ENCODE measurements at regions not wholly inside any gene's neighbourhood (a gene's known extent, or its start where the extent isn't known, plus 50 kb on each side); places are given as distances from the start of the nearest gene placed in this dataset. TPM values are rescaled to one million over a fixed set of nuclear protein-coding genes. Genes with fewer than 3 reads are reported as not detected.

Small RNA genes lying in the stretch of these regions (microRNA-seq; reads per million reads assigned to microRNA genes)
- gene RN7SL252P (ENCODE audit: insufficient read depth, insufficient read length), result not detected

Small RNA genes lying in the stretch of these regions (small RNA-seq; reads per million reads assigned to genes)
- 0 reads per million in 5 experiments for gene RN7SL252P
